IPS-18a (cell line): ENCODE measurements at regions not wholly inside any gene's neighbourhood (a gene's known extent, or its start where the extent isn't known, plus 50 kb on each side); places are given as distances from the start of the nearest gene placed in this dataset.
A peak's percentile ranks its signal among the peaks of the same experiment; 100 is the strongest.
"Not testable (repeated sequence)": the region's sequence is repeated elsewhere in the genome, so short reads cannot be mapped to it uniquely, and the experiment has no call there.

Experiments
- H3K27ac ChIP-seq: one replicate; pipeline ENCODE4 v1.5.1; 2013; ENCODE audit warnings: low read length
- H3K27me3 ChIP-seq: one replicate; pipeline ENCODE4 v1.6.1; 2013; ENCODE audit warnings: mild to moderate bottlenecking, low read length; ENCODE audit not compliant: control insufficient read depth, insufficient read depth
- H3K36me3 ChIP-seq: one replicate; pipeline ENCODE4 v1.6.1; 2013; ENCODE audit warnings: low read depth, low read length; ENCODE audit not compliant: control insufficient read depth
- H3K4me1 ChIP-seq: one replicate; pipeline ENCODE4 v1.6.1; 2013; ENCODE audit warnings: low read depth, low read length; ENCODE audit not compliant: control insufficient read depth
- H3K4me3 ChIP-seq: one replicate; pipeline ENCODE4 v1.5.1; 2013; ENCODE audit warnings: low read length
- H3K9ac ChIP-seq: one replicate; pipeline ENCODE4 v1.6.1; 2013; ENCODE audit warnings: mild to moderate bottlenecking, low read length, moderate library complexity
- H3K9me3 ChIP-seq: one replicate; pipeline ENCODE4 v1.6.1; 2013; ENCODE audit warnings: low read depth, low read length; ENCODE audit not compliant: control insufficient read depth

DNA sequence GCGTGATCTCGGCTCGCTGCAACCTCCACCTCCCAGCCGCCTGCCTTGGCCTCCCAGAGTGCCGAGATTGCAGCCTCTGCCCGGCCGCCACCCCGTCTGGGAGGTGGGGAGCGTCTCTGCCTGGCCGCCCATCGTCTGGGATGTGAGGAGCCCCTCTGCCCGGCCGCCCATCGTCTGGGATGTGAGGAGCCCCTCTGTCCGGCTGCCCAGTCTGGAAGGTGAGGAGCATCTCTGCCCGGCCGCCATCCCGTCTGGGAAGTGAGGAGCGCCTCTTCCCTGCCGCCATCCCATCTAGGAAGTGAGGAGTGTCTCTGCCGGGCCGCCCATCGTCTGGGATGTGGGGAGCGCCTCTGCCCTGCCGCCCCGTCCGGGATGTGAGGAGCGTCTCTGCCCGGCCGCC, 56.9 kb upstream of the FOXE1 start:
- H3K4me3 ChIP-seq, H3K9ac ChIP-seq, H3K27me3 ChIP-seq, H3K4me1 ChIP-seq, H3K9me3 ChIP-seq, H3K27ac ChIP-seq, H3K36me3 ChIP-seq: not testable (repeated sequence)

- peaks cover 18% of the 10 kb centered on the region for H3K27me3 ChIP-seq
- H3K9me3 ChIP-seq = no peaks in the 10 kb centered on the region
- H3K4me3 ChIP-seq = no peak overlapping the region
- H3K36me3 ChIP-seq = no peaks in the 10 kb centered on the region
- no peak overlapping the region for H3K9ac ChIP-seq
- H3K27ac ChIP-seq = no peak overlapping the region
- H3K4me1 ChIP-seq = no peaks in the 10 kb centered on the region
Measured at GRCh38 chr9:97801180-97801579, 51.8 kb upstream of the FOXE1 start.

DNA sequence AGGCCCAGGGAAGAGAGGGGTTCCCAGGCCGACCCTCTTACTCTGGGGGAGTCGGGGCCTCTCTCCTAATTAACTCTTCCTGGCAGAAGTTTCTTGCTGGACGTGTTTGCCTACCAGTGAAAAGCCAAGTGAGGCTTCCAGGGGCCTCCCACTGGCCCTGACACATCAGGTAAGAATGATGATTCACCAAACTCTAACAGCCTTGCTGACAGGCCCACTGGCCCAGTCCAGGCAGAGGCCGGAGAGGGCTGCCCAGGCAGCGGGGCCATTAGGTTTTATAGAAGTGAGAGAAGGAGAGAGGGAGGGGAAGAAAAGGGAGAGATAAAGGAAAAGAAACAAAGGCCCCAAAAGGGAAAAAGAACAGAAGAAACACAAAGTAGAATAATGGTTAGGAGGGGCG, 50.8 kb upstream of the FOXE1 start:
- H3K27ac ChIP-seq = no peak overlapping the region
- H3K9me3 ChIP-seq = no peaks in the 10 kb centered on the region
- H3K36me3 ChIP-seq = no peaks in the 10 kb centered on the region
- H3K27me3 ChIP-seq = peaks cover 18% of the 10 kb centered on the region
- no peak overlapping the region for H3K9ac ChIP-seq
- H3K4me3 ChIP-seq = no peak overlapping the region
- no peaks in the 10 kb centered on the region for H3K4me1 ChIP-seq

- Histone ChIP-seq H3K27ac (no peak overlapping the region), H3K9ac (no peak overlapping the region), H3K27me3 (peaks cover 23% of the 10 kb centered on the region)
Measured at GRCh38 chr9:97803167-97804058, 49.6 kb upstream of the FOXE1 start.

More at GRCh38 chr9:97803167-97804058, 49.6 kb upstream of the FOXE1 start:
- Histone ChIP-seq H3K9me3 (no peaks in the 10 kb centered on the region), H3K4me1 (peaks cover 7% of the 10 kb centered on the region), H3K4me3 (peak overlapping the region; percentile 53), H3K36me3 (no peaks in the 10 kb centered on the region)
